ENCODE measurements at regions not wholly inside any gene's neighbourhood (a gene's known extent, or its start where the extent isn't known, plus 50 kb on each side); places are given as distances from the start of the nearest gene placed in this dataset.
"Not testable (repeated sequence)": the region's sequence is repeated elsewhere in the genome, so short reads cannot be mapped to it uniquely, and the experiment has no call there.

DNA sequence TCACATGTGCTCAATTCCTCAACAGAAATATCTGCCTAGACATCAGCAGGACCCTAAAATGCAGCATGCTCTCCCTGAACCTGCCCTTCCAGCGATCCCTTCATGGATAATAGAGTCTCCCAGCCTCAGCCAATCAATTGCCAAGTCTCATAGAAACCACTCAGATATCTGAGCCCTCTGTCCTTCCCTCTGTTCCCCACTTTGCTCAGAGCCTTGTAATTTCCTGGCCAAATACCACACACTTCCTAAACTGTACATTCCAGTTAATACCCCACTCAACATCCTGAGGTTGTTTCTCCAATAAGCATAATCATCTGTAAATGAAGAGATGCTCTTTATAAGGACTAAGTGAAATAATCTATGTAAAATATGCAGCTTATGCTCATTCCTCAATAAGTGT lies 59.3 kb upstream of the PTGFRN start:
- no peak overlapping the region for H3K4me3 ChIP-seq
- H3K27me3 ChIP-seq: no peaks in the 10 kb centered on the region
- intact Hi-C loops (cut with DNase I): loop anchor here (5.0 kb wide), 2 partner anchors 57 to 137 kb away; partner anchors contain the start of gene PTGFRN
- no peaks in the 10 kb centered on the region for H3K36me3 ChIP-seq
- DNase-seq: no peak
- no peak overlapping the region for H3K27ac ChIP-seq
- TF ChIP-seq POLR2AphosphoS5 (IDR thresholded peaks at IDR 0.05) (no peak), EP300 (IDR thresholded peaks at IDR 0.05) (no peak), POLR2A (IDR thresholded peaks at IDR 0.05) (no peak)
- TF ChIP-seq, protein P1, sequence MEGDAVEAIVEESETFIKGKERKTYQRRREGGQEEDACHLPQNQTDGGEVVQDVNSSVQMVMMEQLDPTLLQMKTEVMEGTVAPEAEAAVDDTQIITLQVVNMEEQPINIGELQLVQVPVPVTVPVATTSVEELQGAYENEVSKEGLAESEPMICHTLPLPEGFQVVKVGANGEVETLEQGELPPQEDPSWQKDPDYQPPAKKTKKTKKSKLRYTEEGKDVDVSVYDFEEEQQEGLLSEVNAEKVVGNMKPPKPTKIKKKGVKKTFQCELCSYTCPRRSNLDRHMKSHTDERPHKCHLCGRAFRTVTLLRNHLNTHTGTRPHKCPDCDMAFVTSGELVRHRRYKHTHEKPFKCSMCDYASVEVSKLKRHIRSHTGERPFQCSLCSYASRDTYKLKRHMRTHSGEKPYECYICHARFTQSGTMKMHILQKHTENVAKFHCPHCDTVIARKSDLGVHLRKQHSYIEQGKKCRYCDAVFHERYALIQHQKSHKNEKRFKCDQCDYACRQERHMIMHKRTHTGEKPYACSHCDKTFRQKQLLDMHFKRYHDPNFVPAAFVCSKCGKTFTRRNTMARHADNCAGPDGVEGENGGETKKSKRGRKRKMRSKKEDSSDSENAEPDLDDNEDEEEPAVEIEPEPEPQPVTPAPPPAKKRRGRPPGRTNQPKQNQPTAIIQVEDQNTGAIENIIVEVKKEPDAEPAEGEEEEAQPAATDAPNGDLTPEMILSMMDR (IDR thresholded peaks at IDR 0.05): no peak
- H3K4me1 ChIP-seq: peaks cover 2 to 27% (median 24%) of the 10 kb centered on the region in 4 donors
- no peaks in the 10 kb centered on the region for H3K9me3 ChIP-seq
- WGBS, 2 donors: 91 to 96% methylated on average over 1 of the region's 1 CpG

DNA sequence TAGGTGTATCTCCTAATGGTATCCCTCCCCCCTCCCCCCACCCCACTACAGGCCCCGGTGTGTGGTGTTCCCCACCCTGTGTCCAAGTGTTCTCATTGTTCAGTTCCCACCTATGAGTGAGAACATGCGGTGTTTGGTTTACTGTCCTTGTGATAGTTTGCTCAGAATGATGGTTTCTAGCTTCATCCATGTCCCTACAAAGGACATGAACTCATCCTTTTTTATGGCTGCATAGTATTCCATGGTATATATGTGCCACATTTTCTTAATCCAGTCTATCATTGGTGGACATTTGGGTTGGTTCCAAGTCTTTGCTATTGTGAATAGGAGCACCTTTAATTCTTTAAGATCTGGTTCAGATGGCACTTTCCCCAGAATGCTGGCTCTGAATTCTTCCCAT lies 58.5 kb upstream of the PTGFRN start:
- not testable (repeated sequence) for H3K4me3 ChIP-seq, H3K27ac ChIP-seq, H3K27me3 ChIP-seq, H3K36me3 ChIP-seq, H3K9me3 ChIP-seq, DNase-seq
- peaks cover 2 to 35% (median 31%) of the 10 kb centered on the region in 4 donors for H3K4me1 ChIP-seq
- intact Hi-C loops (cut with DNase I): loop anchor here (5.0 kb wide), 2 partner anchors 56 to 136 kb away; partner anchors contain the start of gene PTGFRN
- 85 to 100% methylated on average over 2 of the region's 2 CpGs for WGBS, 2 donors

DNA sequence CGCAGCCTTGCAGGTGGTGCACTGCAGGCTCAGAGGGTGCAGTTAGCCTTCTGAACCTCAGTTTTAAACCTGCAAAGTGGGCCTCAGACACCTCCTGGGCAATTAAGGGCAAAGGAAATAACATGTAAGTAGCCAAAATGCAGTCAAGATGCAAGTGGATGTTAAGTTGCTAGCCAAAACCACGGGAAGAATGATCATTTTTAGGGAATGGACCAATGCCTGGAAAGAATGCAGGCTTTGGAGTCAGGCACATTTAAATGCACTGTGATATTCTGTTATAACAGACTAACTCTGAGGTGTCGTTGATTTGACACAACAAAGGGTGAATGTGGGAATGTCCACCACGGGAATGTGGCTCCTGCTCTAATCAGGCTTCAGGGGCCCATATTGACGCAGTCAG lies 57.9 kb upstream of the PTGFRN start:
- no peaks in the 10 kb centered on the region for H3K36me3 ChIP-seq
- no peak for TF ChIP-seq POLR2A (IDR thresholded peaks at IDR 0.05)
- no peak for TF ChIP-seq EP300 (IDR thresholded peaks at IDR 0.05)
- TF ChIP-seq, protein P1 (IDR thresholded peaks at IDR 0.05): no peak
- no peak for TF ChIP-seq POLR2AphosphoS5 (IDR thresholded peaks at IDR 0.05)
- H3K9me3 ChIP-seq: no peaks in the 10 kb centered on the region
- intact Hi-C loops (cut with DNase I): loop anchor here (5.0 kb wide), 2 partner anchors 55 to 135 kb away; partner anchors contain the start of gene PTGFRN
- no peaks in the 10 kb centered on the region for H3K27me3 ChIP-seq
- H3K4me1 ChIP-seq: peaks cover 2 to 36% (median 34%) of the 10 kb centered on the region in 4 donors
- no peak overlapping the region for H3K4me3 ChIP-seq
- DNase-seq: no peak
- no peak overlapping the region for H3K27ac ChIP-seq
- WGBS, 2 donors: 89 to 91% methylated on average over 5 of the region's 5 CpGs

DNA sequence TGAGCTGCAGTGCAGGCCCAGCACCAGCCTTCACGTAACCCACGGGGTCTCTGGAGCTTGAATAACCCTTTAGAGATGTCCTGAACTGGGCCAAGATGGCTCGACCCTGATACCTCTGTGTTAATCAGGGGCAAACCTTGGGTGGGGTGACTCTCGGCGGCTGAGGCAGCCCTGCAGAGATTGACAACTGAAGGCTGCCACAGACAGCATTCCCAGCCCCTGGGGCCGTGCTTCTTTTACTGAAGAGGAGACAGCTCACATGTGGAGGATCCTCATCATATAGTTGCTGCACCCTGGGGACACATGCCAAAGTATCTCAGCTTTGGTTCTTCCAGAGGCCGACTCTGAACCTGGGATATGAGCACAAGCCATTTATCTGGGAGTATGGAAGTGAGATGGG lies 57.3 kb upstream of the PTGFRN start:
- Histone ChIP-seq H3K27ac (no peak overlapping the region), H3K9me3 (no peaks in the 10 kb centered on the region), H3K27me3 (no peaks in the 10 kb centered on the region), H3K36me3 (no peaks in the 10 kb centered on the region), H3K4me1 (peaks cover 2 to 36% (median 34%) of the 10 kb centered on the region in 4 donors), H3K4me3 (no peak overlapping the region)
- intact Hi-C loops (cut with DNase I): loop anchor here (5.0 kb wide), 2 partner anchors 55 to 135 kb away; partner anchors contain the start of gene PTGFRN
- WGBS, 2 donors: 86 to 92% methylated on average over 7 of the region's 7 CpGs
- TF ChIP-seq EP300 (IDR thresholded peaks at IDR 0.05): no peak
- TF ChIP-seq, protein P1 (IDR thresholded peaks at IDR 0.05): no peak
- no peak for TF ChIP-seq POLR2A (IDR thresholded peaks at IDR 0.05)
- no peak for TF ChIP-seq POLR2AphosphoS5 (IDR thresholded peaks at IDR 0.05)
- no peak for DNase-seq

DNA sequence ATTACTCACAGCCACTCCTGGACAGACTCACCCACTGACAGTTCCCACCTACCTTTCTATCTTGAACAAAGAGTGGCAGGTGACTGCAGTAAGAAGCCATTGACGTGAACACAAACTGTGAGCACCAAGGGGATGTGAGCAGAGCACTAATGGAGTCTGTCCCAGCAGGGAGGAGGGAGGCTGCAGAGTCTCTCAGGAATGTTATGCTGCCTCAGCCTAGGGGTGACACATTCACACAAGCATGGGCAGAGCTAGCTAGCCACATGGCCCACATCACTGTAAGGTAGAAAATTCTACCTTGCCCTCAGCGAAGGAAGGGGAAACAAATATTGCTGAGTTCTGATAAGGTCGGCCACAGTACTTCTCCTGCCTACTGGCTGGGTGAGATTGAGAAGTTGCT lies 56.8 kb upstream of the PTGFRN start:
- H3K36me3 ChIP-seq: no peaks in the 10 kb centered on the region
- TF ChIP-seq, protein P1 (IDR thresholded peaks at IDR 0.05): no peak
- TF ChIP-seq EP300 (IDR thresholded peaks at IDR 0.05) (no peak), POLR2AphosphoS5 (IDR thresholded peaks at IDR 0.05) (no peak), POLR2A (IDR thresholded peaks at IDR 0.05) (no peak)
- 74 to 75% methylated on average over 3 of the region's 3 CpGs for WGBS, 2 donors
- no peaks in the 10 kb centered on the region for H3K27me3 ChIP-seq
- DNase-seq: no peak
- H3K4me1 ChIP-seq: peaks cover 2 to 36% (median 34%) of the 10 kb centered on the region in 4 donors
- no peak overlapping the region for H3K4me3 ChIP-seq
- intact Hi-C loops (cut with DNase I): loop anchor here (5.0 kb wide), 2 partner anchors 54 to 134 kb away; partner anchors contain the start of gene PTGFRN
- no peak overlapping the region for H3K27ac ChIP-seq
- no peaks in the 10 kb centered on the region for H3K9me3 ChIP-seq
